ENCODE measurements at regions not wholly inside any gene's neighbourhood (a gene's known extent, or its start where the extent isn't known, plus 50 kb on each side); places are given as distances from the start of the nearest gene placed in this dataset.

- Mint-ChIP-seq H3K27me3 (no peaks in the 10 kb centered on the region), H3K4me3 (no peak overlapping the region), H3K27ac (no peak overlapping the region), H3K9me3 (ENCODE audit: insufficient read depth) (no peaks in the 10 kb centered on the region), H3K4me1 (peaks cover 35% of the 10 kb centered on the region)
- no CpG with 5 or more reads among the region's 2 CpGs for WGBS (ENCODE audit: insufficient coverage)
- no peak overlapping the region for H3K4me3 ChIP-seq (ENCODE audit: control extremely low read depth in 1 of 5, extremely low read depth in 1 of 5, insufficient read depth in 1 of 5, low read depth in 2 of 5, low read length in 4 of 5)
- peaks cover 31 to 39% of the 10 kb centered on the region in 2 donors for H3K4me1 ChIP-seq (ENCODE audit: control insufficient read depth in 2 of 2, insufficient read depth in 2 of 2, low read length in 2 of 2)
- peaks cover 0 to 5% (median 0%) of the 10 kb centered on the region in 3 donors for H3K9me3 ChIP-seq (ENCODE audit: control extremely low read depth in 1 of 3, control insufficient read depth in 2 of 3, insufficient read depth in 1 of 3, low read length in 2 of 3)
- ATAC-seq (ENCODE audit: low read depth) (no peak), DNase-seq (no peak)
- no peaks in the 10 kb centered on the region for H3K79me2 ChIP-seq (ENCODE audit: control insufficient read depth, insufficient read depth, low read length)
- no peaks in the 10 kb centered on the region for H3K36me3 ChIP-seq (replicated peaks in 1 of 2; ENCODE audit: control extremely low read depth in 1 of 2, control insufficient read depth in 1 of 2, extremely low read depth in 1 of 2, insufficient read depth in 2 of 2, low read length in 1 of 2)
- no peak overlapping the region for H3K9ac ChIP-seq (ENCODE audit: low read length)
- no peaks in the 10 kb centered on the region for H3K27me3 ChIP-seq (replicated peaks in 1 of 4; ENCODE audit: control extremely low read depth in 1 of 4, control insufficient read depth in 3 of 4, insufficient read depth in 4 of 4, low read length in 3 of 4)
- CTCF ChIA-PET, result no interaction called here
- no peak overlapping the region for H3K27ac ChIP-seq (ENCODE audit: low read length in 2 of 2)
- no peak overlapping the region for H2AFZ ChIP-seq (ENCODE audit: insufficient read depth, low read depth, low read length, poor library complexity, severe bottlenecking)
- intact Hi-C loops (cut with micrococcal nuclease), result no loop called here
- no peaks in the 10 kb centered on the region for H4K20me1 ChIP-seq (ENCODE audit: control insufficient read depth, insufficient read depth, low read length, poor library complexity, severe bottlenecking)
- no peak overlapping the region for H3K4me2 ChIP-seq (replicated peaks; ENCODE audit: low read depth, low read length, poor library complexity, severe bottlenecking)
- POLR2A ChIA-PET, result no interaction called here
- TF ChIP-seq EZH2 (IDR thresholded peaks at IDR 0.05; ENCODE audit: borderline replicate concordance, insufficient read depth, low read depth, low read length, poor library complexity, severe bottlenecking), result no peak
- TF ChIP-seq, protein P1, sequence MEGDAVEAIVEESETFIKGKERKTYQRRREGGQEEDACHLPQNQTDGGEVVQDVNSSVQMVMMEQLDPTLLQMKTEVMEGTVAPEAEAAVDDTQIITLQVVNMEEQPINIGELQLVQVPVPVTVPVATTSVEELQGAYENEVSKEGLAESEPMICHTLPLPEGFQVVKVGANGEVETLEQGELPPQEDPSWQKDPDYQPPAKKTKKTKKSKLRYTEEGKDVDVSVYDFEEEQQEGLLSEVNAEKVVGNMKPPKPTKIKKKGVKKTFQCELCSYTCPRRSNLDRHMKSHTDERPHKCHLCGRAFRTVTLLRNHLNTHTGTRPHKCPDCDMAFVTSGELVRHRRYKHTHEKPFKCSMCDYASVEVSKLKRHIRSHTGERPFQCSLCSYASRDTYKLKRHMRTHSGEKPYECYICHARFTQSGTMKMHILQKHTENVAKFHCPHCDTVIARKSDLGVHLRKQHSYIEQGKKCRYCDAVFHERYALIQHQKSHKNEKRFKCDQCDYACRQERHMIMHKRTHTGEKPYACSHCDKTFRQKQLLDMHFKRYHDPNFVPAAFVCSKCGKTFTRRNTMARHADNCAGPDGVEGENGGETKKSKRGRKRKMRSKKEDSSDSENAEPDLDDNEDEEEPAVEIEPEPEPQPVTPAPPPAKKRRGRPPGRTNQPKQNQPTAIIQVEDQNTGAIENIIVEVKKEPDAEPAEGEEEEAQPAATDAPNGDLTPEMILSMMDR (IDR thresholded peaks at IDR 0.05), result no peak
Measured at GRCh38 chr5:87105577-87105976, 162.1 kb upstream of the RASA1 start.

DNA sequence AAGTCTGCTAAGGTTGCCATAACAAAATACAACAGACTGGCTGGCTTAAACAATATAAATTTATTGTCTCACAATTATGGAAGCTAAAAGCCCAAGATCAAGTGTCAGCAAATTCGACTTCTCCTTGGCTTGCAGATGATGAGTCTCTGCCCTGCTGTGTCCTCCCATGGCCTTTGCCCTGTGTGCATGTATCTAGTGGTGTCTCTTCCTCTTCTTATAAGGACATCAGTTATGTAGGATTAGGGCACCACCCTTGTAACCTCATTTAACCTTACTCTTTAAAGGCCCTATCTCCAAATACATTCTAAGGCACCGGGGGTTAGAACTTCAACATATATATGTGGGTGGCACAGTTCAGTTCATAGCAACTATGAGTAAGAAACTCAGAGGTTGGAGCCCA lies 157.9 kb upstream of the RASA1 start:
- no peaks in the 10 kb centered on the region for H3K9me3 Mint-ChIP-seq (ENCODE audit: insufficient read depth)
- no peak for DNase-seq
- Histone ChIP-seq H3K9me3 (ENCODE audit: control extremely low read depth in 1 of 3, control insufficient read depth in 2 of 3, insufficient read depth in 1 of 3, low read length in 2 of 3) (peaks cover 0 to 5% (median 0%) of the 10 kb centered on the region in 3 donors), H3K4me1 (ENCODE audit: control insufficient read depth in 2 of 2, insufficient read depth in 2 of 2, low read length in 2 of 2) (peaks cover 9 to 10% of the 10 kb centered on the region in 2 donors), H3K9ac (ENCODE audit: low read length) (no peak overlapping the region), H2AFZ (ENCODE audit: insufficient read depth, low read depth, low read length, poor library complexity, severe bottlenecking) (no peak overlapping the region), H3K27me3 (replicated peaks in 1 of 4; ENCODE audit: control extremely low read depth in 1 of 4, control insufficient read depth in 3 of 4, insufficient read depth in 4 of 4, low read length in 3 of 4) (no peaks in the 10 kb centered on the region), H3K79me2 (ENCODE audit: control insufficient read depth, insufficient read depth, low read length) (no peaks in the 10 kb centered on the region), H3K4me3 (ENCODE audit: control extremely low read depth in 1 of 5, extremely low read depth in 1 of 5, insufficient read depth in 1 of 5, low read depth in 2 of 5, low read length in 4 of 5) (no peak overlapping the region), H4K20me1 (ENCODE audit: control insufficient read depth, insufficient read depth, low read length, poor library complexity, severe bottlenecking) (no peaks in the 10 kb centered on the region), H3K27ac (ENCODE audit: low read length in 2 of 2) (no peak overlapping the region), H3K4me2 (replicated peaks; ENCODE audit: low read depth, low read length, poor library complexity, severe bottlenecking) (no peak overlapping the region), H3K36me3 (replicated peaks in 1 of 2; ENCODE audit: control extremely low read depth in 1 of 2, control insufficient read depth in 1 of 2, extremely low read depth in 1 of 2, insufficient read depth in 2 of 2, low read length in 1 of 2) (no peaks in the 10 kb centered on the region)
- peaks cover 12% of the 10 kb centered on the region for H3K4me1 Mint-ChIP-seq
- ATAC-seq (ENCODE audit: low read depth), result no peak
- no peak overlapping the region for H3K4me3 Mint-ChIP-seq
- no peak overlapping the region for H3K27ac Mint-ChIP-seq
- intact Hi-C loops (cut with micrococcal nuclease), result no loop called here
- TF ChIP-seq, protein P1 (IDR thresholded peaks at IDR 0.05), result no peak
- TF ChIP-seq EZH2 (IDR thresholded peaks at IDR 0.05; ENCODE audit: borderline replicate concordance, insufficient read depth, low read depth, low read length, poor library complexity, severe bottlenecking), result no peak
- ChIA-PET CTCF (interaction anchor here (0.9 kb wide), 1 partner anchor 10 kb away, joined by 3 read pairs; no protein-coding TSS in a partner anchor), POLR2A (no interaction called here)
- WGBS (ENCODE audit: insufficient coverage), result no CpG with 5 or more reads among the region's 2 CpGs
- no peaks in the 10 kb centered on the region for H3K27me3 Mint-ChIP-seq

All from B cell (primary cell).